GM12878 (cell line): ENCODE measurements at regions not wholly inside any gene's neighbourhood (a gene's known extent, or its start where the extent isn't known, plus 50 kb on each side); places are given as distances from the start of the nearest gene placed in this dataset.

Experiments used
- ATAC-seq: fragments of 200-7000 bp; cut with Tn5 transposase; 3 replicates; pipeline ENCODE4 v1.9.1; 2020; ENCODE audit warnings: mild to moderate bottlenecking, moderate library complexity
- BruUV-seq: library from RNA; stranded (reverse); fragments of 400-500 nt; replicated peaks from 2 replicates; lab custom pipeline; 2021; lab: Mats Ljungman, UMichigan
- CTCF ChIA-PET: fragments of 300-600 bp; sonication (Branson Sonifier 250); formaldehyde crosslinking; extraction: SDS; loops from one replicate; lab custom pipeline; 2021; ENCODE audit warnings: inconsistent platforms; lab: Yijun Ruan, JAX
- POLR2A ChIA-PET: fragments of 350-600 bp; formaldehyde crosslinking; extraction: SDS; loops from one replicate; lab custom pipeline; 2021; ENCODE audit warnings: inconsistent platforms; lab: Charles Lee
- RAD21 ChIA-PET: fragments of 300-600 bp; sonication (Branson Sonifier 250); formaldehyde crosslinking; loops from one replicate; lab custom pipeline; 2023; ENCODE audit warnings: antibody characterized with exemption; ENCODE audit not compliant: unreplicated experiment; lab: Charles Lee
- SMC1A ChIA-PET: fragments of 300-600 bp; sonication (Branson Sonifier 250); formaldehyde crosslinking; loops from one replicate; lab custom pipeline; 2023; ENCODE audit not compliant: unreplicated experiment, uncharacterized antibody; lab: Charles Lee
- DNase-seq: peaks from one replicate; pipeline ENCODE4 v3.0.0-alpha.2; 2011; ENCODE audit warnings: low read depth, low spot score
- FAIRE-seq: peaks from 3 replicates; lab custom pipeline; 2011; peaks lifted over from hg19 to GRCh38; lab: Jason Lieb, UNC
- H2AFZ ChIP-seq: 2 replicates; pipeline ENCODE4 v1.6.0; 2011; ENCODE audit warnings: low read depth, low read length, control low read depth; ENCODE audit not compliant: control insufficient read depth
- H3K27ac ChIP-seq: 2 replicates; pipeline ENCODE4 v1.5.1; 2011; ENCODE audit warnings: control low read depth; ENCODE audit not compliant: control insufficient read depth, insufficient read depth
- H3K27me3 ChIP-seq, 2 experiments: replicated peaks in 1 of 2; 2 replicates each; pipeline versions ENCODE4 v1.6.0 to v1.6.1; 2011; ENCODE audit warnings: low read length in 1 of 2; ENCODE audit not compliant: control insufficient read depth in 2 of 2, insufficient read depth in 2 of 2
- H3K36me3 ChIP-seq, 2 experiments: 2 replicates each; pipeline ENCODE4 v1.5.1; 2011; ENCODE audit warnings: low read length in 1 of 2; ENCODE audit not compliant: control insufficient read depth in 2 of 2, insufficient read depth in 2 of 2
- H3K4me1 ChIP-seq: 2 replicates; pipeline ENCODE4 v1.6.1; 2011; ENCODE audit warnings: mild to moderate bottlenecking, low read length, moderate library complexity, mixed read lengths; ENCODE audit not compliant: control insufficient read depth, insufficient read depth
- H3K4me2 ChIP-seq: 2 replicates; pipeline ENCODE4 v1.6.0; 2011; ENCODE audit warnings: control low read depth; ENCODE audit not compliant: control insufficient read depth, insufficient read depth
- H3K4me3 ChIP-seq: fragments of 200-600 bp; sonication (generic); 2 replicates; pipeline ENCODE4 v1.5.1; 2016
- H3K79me2 ChIP-seq: 2 replicates; pipeline ENCODE4 v1.6.0; 2011; ENCODE audit warnings: low read length; ENCODE audit not compliant: control insufficient read depth, insufficient read depth
- H3K9ac ChIP-seq: 2 replicates; pipeline ENCODE4 v1.8.0; 2011; ENCODE audit warnings: low read length, control low read depth, mixed read lengths; ENCODE audit not compliant: control insufficient read depth, insufficient read depth
- H3K9me3 ChIP-seq: replicated peaks from 3 replicates; pipeline ENCODE4 v1.5.1; 2011; ENCODE audit warnings: mild to moderate bottlenecking, low read length; ENCODE audit not compliant: control insufficient read depth, insufficient read depth
- H4K20me1 ChIP-seq: 2 replicates; pipeline ENCODE4 v1.6.0; 2011; ENCODE audit not compliant: control insufficient read depth, insufficient read depth
- ASH2L ChIP-seq: fragments of 300-600, 200-600 bp; sonication (generic); IDR thresholded peaks from 2 replicates; pipeline ENCODE4 v1.6.1; 2017; ENCODE audit warnings: low read depth, mild to moderate bottlenecking, borderline replicate concordance
- JUNB ChIP-seq: IDR thresholded peaks from 2 replicates; pipeline ENCODE4 v1.6.1; 2016; ENCODE audit warnings: antibody characterized with exemption, mild to moderate bottlenecking
- MTA3 ChIP-seq: IDR thresholded peaks from 2 replicates; pipeline ENCODE4 v1.6.1; 2012; ENCODE audit warnings: low read length, inconsistent platforms, borderline replicate concordance
- MXI1 ChIP-seq: fragments of 150-350 bp; IDR thresholded peaks from 2 replicates; pipeline ENCODE4 v1.6.1; 2011; ENCODE audit warnings: low read depth, mild to moderate bottlenecking, inconsistent platforms, low read length, improper control_type of control experiment
- PAX5 ChIP-seq: IDR thresholded peaks from 2 replicates; pipeline ENCODE4 v1.6.1; 2011; ENCODE audit warnings: low read depth, low read length, borderline replicate concordance
- SMARCA5 ChIP-seq: fragments of 450-650 bp; IDR thresholded peaks from 2 replicates; pipeline ENCODE4 v1.6.1; 2017; ENCODE audit warnings: mild to moderate bottlenecking
- SREBF1 ChIP-seq: IDR thresholded peaks from 2 replicates; pipeline ENCODE4 v1.6.1; 2012; ENCODE audit warnings: mild to moderate bottlenecking, low read length
- WRNIP1 ChIP-seq: IDR thresholded peaks from 2 replicates; pipeline ENCODE4 v1.6.1; 2011; ENCODE audit warnings: low read depth, low read length, improper control_type of control experiment, borderline replicate concordance
- ZNF592 ChIP-seq: fragments of 450-650 bp; IDR thresholded peaks from 2 replicates; pipeline ENCODE4 v1.6.1; 2017; ENCODE audit warnings: mild to moderate bottlenecking, moderate library complexity
- WGBS: methylation state at CpG from one replicate; pipeline ENCODE4 v1.1.6; 2016; ENCODE audit warnings: low lambda C conversion rate; ENCODE audit not compliant: insufficient replicate concordance, insufficient coverage; ENCODE audit errors: missing lambda C conversion rate; 5-methylcytosine and 5-hydroxymethylcytosine counted together
- in situ Hi-C: fragments of 300-500 bp; cut with MboI; formaldehyde crosslinking; loops from 9 replicates; pipeline ENCODE4 v1.14.3; 2018; ENCODE audit warnings: mixed read lengths
- intact Hi-C: fragments of 100-400 bp; cut with micrococcal nuclease; formaldehyde crosslinking; loops from one replicate; pipeline ENCODE4 v1.14.2; 2022; ENCODE audit not compliant: unreplicated experiment

GRCh38 chr7:57205000-57205399, 72.8 kb upstream of the ZNF479 start:
- H4K20me1 ChIP-seq = no peaks in the 10 kb centered on the region
- no TSS peak for BruUV-seq
- H3K27ac ChIP-seq = no peak overlapping the region
- ChIA-PET CTCF (no interaction called here), SMC1A (no interaction called here), POLR2A (no interaction called here), RAD21 (no interaction called here)
- H3K27me3 ChIP-seq = no peaks in the 10 kb centered on the region
- no peak overlapping the region for H3K4me2 ChIP-seq
- no peak overlapping the region for H3K9ac ChIP-seq
- 58% methylated on average over 7 of the region's 7 CpGs for WGBS
- no peak overlapping the region for H3K4me3 ChIP-seq
- ATAC-seq = no peak
- H2AFZ ChIP-seq = no peak overlapping the region
- no peak for DNase-seq
- H3K36me3 ChIP-seq = no peaks in the 10 kb centered on the region
- H3K79me2 ChIP-seq = no peaks in the 10 kb centered on the region
- in situ Hi-C loops = no loop called here
- FAIRE-seq = no peak
- no peaks in the 10 kb centered on the region for H3K4me1 ChIP-seq
- TF ChIP-seq JUNB (no peak), MTA3 (no peak), WRNIP1 (no peak), SMARCA5 (no peak), ZNF592 (no peak), MXI1 (no peak), SREBF1 (no peak), PAX5 (no peak), ASH2L (no peak)
- intact Hi-C loops = no loop called here
- H3K9me3 ChIP-seq = no peaks in the 10 kb centered on the region; the same call in 2 of the 3 replicates
